Activated CD4-positive, alpha-beta T cell treated with anti-CD3 and anti-CD28 coated beads, Interleukin-2, amount 50 U/mL, for 24 hours (primary cell): ENCODE measurements at regions not wholly inside any gene's neighbourhood (a gene's known extent, or its start where the extent isn't known, plus 50 kb on each side); places are given as distances from the start of the nearest gene placed in this dataset.
"Not testable (repeated sequence)": the region's sequence is repeated elsewhere in the genome, so short reads cannot be mapped to it uniquely, and the experiment has no call there.

Experiments used
- DNase-seq, 2 donors: peaks; one replicate each; pipeline ENCODE4 v3.0.0-alpha.2; 2020; ENCODE audit warnings: low read depth in 1 of 2, low spot score in 1 of 2

DNA sequence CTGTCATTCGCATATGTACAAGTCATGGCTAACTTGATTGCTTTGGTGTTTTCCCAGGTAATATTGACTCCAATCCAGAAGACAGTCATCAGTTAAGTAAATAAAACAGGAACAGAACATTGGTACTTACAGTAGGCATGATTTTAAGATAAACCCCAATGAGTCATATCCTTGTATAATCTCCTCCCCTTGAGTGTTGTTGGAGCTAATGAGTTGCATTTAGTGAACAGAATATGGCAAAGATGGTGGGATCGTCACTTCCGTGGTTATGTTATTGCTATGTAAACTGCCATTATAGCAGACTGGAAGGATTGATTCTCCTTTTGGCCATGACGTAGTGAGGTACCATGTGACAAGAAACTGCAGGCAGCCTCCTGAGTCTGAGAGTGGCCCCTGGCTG, 102.2 kb downstream of the TMX1 start:
- no peak for DNase-seq

DNA sequence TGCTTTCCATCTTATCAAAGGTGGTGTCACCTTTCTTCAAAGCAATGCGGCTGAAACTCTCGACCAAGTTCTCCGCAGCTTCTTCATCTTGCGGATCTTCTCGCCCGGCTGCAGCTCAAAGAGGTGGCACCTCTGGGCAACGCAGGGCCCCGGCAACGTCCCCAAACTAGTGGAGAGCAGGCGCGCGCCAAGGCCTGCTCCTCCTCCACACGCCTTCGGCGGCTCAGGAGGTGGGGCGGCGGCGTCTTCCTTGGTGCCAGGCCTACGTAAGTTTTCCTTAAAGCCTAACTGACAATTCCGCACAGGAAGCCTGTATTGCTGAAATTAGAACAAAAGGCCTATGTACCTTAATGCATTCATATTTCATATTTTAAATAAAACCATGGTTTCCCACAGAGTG, 112.0 kb downstream of the TMX1 start:
- DNase-seq = no peak

DNA sequence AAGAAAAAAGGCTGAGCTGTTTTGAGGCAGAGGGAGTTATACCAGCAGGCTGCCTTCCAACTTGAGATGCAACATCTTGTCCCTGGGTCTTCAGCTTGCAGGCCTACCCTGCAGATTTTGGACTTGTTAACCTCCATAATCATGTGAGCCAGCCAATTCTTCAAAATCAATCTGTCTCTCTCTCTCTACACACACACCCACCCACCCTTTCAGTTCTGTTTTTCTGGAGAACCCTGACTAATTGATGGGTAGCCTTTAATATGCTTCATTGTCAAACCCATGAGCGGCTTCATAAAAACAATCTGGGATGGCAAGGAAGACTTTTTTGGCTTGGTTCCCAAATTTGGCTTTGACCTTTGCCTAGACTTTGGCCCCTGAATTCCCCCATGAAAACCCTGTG, 113.9 kb downstream of the TMX1 start:
- no peak for DNase-seq

DNA sequence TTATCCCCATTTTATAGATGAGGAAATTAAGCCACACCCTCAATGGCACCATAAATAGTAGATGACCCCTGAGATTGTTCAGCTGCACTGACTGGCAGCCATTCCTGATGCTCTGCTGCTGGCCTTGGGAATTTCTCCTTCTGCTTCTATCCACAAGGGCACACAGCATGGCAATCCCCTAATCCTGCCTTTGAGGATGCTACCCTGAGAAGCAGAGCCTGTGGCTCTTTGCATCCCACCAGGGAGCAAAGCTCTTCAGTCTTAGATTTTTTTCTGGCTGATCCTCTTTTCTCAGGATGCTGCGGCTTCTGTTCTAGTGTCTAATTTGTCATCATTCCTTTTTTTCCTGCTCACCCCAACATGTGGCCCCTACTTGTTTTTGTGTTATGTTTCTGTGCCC, 114.8 kb downstream of the TMX1 start:
- DNase-seq = no peak

DNA sequence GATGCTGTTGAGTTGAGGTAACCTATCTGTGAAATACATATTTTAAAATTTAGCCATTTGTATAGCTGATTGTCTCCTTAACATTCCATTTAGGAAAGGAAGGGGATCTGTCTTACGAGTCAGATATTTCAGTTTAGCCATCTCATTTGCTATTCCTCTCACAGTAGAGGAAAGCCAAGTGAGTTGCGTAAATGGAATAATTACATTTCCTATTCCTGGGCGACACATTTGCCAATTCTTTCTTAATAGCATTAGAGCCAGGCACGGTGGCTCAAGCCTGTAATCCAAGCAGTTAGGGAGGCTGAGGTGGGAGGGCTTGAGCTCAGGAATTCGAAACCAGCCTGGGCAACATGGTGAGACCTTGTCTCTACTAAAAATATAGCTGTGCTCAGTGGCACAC, 116.3 kb downstream of the TMX1 start:
- DNase-seq = no peak

DNA sequence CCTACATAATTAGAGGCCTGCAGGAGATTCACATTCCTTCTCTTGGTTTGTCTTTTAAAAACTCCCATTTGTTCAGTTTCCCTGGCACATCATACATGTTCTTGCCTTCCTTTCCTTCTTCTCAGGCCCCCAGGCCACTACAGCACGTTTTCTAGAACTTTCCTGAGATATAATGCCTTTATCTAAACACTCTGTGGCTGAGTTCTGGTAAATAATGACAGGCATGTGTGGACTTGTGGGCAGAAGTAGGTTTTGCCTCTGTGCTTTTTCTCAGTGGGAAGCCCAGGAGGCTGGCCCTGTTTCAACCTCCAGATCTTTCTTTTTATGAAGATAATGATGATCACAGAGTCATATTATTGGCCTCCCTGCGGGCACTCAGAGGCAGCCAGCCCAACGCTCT, 117.2 kb downstream of the TMX1 start:
- no peak for DNase-seq

DNA sequence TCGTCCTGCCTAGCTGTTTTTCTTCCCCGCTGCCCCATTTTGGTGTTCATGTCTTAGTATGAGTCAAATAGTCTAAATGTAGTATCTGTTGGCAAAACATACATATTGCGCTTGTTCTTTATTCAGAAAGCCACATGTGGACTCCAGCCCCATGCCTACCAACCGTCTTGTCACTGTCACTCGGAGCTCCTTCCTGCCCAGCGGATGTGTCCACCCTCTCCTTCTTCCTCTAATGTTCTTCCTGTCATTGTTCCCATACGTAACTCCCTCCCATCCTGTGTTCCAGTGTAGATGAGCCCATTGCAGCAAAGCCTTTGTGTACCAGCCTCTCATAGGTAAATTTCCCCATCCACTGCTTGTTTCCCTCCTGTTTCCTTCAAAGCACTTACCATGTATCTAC, 120.5 kb downstream of the TMX1 start:
- no peak for DNase-seq

DNA sequence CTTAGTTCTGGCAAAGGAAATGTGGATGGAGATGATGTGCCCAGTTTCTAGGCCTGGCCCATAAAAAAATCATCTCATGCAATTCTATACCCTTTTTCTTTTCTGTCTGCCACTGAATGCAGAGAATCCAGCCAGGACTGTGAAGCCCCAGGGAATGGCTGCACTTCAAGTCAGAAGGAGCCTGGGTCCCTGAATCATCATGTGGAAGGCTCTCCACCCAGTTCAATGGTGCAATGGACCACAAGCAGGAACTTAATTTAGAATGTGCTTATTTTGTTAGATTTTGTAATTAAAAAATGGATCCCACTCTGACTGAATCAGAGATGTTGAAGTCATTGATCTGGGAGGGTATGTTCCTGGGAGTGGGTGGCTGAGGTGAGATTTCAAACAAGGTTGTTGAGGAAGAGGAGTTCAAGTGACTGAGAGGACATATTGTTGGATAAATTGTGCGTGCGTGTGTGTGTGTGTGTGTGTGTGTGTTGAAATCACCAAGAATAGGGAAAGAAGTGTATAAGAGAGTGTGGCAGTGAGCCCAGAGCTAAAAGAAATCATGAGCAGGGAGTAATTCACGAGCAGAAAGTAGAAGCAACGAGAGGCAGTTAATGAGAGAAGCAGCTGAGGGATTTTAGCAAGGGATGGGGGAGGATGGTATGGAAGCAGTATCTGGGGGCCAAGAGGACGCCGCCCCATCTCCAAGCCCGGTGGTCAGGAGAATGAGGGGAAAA, 125.4 kb downstream of the TMX1 start:
- DNase-seq = no peak

DNA sequence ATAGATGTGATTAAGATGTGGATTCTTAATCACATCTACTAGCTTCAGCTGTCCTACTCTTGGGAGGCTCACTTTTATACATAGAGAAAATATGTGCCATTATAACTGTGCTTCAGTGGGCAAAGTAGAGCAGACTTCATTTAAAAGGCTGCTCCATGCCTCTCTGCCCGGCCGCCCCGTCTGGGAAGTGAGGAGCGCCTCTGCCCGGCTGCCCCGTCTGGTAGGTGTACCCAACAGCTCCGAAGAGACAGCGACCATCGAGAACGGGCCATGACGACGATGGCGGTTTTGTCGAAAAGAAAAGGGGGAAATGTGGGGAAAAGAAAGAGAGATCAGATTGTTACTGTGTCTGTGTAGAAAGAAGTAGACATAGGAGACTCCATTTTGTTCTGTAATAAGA, 126.4 kb downstream of the TMX1 start:
- not testable (repeated sequence) for DNase-seq

DNA sequence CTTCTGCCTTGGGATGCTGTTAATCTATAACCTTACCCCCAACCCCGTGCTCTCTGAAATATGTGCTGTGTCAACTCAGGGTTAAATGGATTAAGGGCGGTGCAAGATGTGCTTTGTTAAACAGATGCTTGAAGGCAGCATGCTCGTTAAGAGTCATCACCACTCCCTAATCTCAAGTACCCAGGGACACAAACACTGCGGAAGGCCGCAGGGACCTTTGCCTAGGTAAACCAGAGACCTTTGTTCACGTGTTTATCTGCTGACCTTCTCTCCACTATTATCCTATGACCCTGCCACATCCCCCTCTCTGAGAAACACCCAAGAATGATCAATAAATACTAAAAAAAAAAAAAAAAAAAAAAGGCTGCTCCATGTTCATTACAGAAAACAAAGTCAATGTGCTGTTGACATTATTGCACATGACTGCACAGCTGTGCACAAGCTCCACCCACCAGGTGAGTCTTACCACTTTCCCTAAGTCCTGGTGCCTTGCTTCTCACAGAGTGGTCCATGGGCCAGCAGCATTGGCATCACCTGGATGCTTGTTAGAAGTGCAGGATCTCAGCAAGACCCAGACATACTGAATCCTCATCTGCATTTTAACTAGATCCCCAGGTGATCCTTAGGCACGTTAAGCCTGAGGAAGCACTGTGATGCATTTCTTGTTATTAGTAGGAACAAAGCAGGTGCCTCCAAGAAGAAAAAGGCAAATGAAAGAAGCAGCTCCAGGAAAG, 127.0 kb downstream of the TMX1 start:
- not testable (repeated sequence) for DNase-seq

DNA sequence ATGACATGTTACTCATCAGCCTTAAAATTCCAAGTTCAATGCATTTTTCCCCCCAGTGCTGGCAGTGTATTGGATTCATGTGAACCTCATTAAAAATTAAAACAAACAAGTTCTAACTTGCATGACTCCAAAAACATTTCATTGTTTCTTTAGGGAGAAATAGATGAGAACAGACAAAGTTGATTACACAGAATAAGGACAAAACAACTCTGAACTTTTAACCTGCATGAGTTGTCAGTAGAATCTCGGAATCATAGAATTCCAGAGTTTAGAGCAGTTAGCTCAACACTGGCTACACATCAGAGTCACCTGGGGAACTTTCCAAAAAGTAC, 127.5 kb downstream of the TMX1 start:
- DNase-seq = no peak

DNA sequence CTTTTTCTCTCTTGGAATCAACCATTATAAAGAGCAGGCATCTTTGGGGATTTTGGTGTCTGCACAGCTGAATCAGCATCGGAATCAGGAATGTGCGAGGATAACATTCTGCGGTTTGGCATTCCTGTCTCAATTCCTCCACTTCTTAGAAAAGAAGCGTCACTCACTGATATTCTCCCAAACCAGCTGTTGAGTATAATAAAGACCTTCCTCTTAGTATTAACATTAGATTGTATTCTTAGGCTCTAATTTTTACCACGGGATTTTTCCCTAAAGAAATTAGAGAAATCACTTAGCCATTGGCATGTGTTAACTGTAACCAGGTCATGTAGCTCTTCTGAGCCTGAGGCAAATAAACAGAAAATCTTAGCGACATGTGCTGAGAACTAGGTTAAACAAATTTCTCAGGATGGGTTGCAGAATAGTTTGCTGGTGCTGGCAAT, 128.7 kb downstream of the TMX1 start:
- no peak for DNase-seq

DNA sequence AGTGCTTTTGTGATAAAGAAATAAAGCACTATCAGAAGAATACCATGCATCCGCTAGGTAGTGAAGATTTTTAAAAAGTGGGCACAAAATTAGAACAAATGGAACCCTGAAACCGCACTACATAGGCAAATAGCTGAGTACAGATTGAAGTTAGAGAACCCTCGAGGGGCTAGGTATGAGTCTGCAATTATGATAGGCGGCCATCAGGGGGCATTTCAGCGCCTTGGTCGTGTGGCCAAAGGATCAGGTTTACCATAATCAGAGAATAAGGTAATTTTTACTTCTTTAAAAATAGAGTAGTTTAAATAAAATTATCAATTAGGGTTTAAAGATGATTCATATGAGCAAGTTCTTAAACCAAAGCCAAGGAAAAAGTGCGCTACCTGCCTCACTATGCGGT, 129.8 kb downstream of the TMX1 start:
- DNase-seq = peak in 1 of 2 donors; percentile 7

DNA sequence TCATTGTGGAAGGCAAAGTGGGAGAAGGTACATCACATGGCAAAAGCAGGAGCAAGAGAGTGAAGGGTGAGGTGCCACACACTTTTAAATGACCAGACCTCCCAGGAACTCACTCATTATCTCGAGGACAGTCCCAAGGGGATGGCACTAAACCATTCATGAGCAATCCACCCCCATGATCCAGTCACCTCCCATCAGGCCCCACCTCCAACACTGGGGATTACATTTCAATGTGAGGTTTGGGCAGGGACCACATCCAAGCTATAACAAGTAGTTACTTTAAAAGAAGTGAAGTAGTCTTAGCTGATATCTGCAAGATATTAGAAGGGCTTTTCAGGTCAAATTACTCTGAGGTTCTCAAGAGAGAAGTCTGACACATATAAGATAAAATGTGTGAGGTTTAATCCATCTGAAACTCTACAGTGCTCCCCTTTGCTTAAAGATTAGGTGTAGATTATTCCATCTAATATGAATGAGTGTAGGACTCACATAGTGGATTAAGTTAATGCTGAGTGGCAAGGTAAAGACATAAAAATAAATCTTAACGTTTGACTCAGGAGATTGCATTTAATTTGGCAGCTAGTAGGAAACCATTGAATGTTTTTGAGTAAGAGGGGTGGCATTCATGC, 130.8 kb downstream of the TMX1 start:
- DNase-seq = no peak

DNA sequence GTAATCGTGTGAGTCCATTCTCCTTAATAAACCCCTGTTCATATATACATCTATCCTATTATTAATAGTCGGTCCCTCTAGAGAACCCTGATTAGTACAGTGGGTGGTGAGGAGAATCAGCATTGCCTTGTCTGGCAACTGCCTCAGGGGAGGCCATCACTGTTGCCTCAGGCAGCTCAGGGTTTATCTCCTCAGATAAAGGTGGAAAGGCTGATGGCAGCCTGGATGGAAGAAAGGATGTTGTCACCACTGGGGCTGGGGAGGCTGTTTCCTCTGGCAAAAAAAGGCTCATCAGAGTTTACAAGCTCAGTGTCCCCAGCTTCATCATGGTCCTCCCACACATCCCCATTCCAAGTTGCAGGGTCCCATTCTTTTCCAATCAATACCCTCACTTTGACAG, 137.1 kb downstream of the TMX1 start:
- not testable (repeated sequence) for DNase-seq

DNA sequence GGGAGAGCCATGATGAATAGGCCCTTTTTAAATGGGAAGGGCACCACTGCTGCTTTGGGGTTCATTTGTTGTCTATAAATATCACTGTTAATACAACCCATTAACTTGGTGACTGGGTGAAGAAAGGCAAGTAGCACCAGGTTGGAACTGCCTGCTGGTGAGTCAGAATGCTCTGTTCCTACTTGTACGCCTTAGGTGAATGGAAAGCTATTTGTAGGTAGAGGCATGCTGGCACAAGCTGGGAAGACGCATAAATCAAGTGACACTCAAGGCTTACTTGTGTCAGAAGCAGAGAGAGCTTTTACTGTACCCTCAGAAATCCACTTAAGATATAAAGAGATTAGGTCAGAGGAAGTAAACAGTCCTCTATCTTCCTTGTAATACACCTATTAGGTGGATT, 142.5 kb downstream of the TMX1 start:
- no peak for DNase-seq

DNA sequence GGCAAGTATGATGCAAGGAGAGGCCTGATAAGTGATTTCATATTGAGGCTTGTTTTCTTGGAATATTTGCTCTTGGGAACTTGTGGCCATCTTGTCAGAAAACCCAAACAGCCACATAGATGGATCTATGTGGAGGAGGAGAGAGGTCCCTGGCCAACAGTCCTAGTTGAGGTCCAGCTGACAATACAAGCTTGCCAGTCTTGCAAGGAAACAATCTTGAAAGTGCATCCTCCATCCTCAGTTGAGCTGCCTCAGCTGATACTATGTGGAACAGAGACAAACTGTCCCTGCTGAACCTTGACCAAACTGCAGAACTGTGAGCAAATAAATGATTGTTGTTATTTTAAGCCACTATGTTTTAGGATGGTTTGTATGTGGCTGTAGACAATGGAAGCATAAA, 146.4 kb downstream of the TMX1 start:
- no peak for DNase-seq

DNA sequence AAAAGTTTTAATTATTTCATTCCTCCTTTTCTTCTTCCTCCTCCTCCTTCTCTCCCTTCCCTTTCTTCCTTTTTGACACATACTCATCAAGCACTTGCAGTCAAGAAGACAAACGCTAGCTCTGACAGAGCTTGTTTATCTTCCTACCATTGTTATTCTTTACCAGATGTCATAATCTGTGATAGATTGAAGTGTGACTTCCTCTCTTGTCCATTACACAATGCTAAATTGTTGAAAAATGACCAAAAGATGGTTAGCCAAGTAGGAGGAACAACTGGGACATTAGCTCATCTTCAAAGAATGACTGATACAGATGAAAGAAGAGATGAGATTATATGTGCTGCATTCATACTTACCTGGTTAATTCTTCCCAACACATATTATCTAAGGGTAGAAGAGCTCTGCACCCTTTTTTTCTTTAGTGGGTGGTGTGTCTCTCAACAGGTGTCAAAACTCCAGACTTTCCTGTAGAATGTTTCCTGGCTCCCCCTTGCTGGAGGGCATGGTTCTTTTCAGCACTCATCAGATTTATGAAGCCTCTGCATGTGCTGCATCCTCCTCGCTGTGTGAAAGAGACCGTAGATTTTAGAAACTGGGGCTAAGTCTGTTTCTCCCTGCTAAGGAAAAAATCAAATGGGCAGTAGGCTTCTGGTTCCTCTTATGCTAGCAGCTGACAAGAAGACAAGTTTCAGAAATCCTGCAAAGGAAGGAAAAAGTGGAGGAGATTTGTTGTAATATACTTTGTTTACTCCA, 147.1 kb downstream of the TMX1 start:
- no peak for DNase-seq

DNA sequence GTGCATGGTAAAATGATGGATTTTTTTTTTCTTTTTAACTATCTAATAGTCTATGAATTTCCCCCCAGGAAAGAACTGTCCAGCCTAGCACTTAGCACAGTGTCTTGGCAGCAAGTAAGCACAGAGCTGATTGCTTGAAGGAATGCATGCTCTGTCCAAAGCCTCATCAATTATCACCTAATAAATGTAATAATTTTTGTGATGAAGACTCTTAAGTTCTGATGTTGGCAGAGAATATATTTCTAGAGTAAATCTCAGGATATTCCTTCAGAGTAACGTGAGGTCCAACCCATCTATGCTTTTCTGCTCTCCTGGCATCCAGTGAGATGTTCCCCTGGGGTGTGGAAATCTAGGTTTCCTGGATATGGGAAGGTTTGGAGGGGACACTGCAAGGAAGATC, 152.4 kb downstream of the TMX1 start:
- DNase-seq = no peak

DNA sequence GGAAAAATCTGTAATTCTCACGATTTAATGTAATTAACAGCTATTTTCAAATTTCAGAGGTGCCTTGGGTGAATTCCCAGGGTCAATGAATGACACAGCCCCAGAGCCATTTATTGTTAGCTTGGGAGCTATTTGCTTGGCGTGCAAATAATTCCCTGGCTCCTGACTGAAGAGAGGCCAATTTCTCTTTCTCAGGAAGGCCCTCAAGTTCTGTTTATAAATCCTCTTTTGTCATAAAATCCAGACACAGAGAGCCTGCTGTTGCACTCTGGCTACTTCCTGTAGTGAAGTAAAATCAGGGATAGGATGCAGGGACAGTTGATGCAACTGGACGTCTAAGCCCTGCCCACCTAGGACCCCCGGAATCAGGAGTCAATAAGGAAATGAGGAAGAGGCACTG, 154.3 kb downstream of the TMX1 start:
- no peak for DNase-seq

DNA sequence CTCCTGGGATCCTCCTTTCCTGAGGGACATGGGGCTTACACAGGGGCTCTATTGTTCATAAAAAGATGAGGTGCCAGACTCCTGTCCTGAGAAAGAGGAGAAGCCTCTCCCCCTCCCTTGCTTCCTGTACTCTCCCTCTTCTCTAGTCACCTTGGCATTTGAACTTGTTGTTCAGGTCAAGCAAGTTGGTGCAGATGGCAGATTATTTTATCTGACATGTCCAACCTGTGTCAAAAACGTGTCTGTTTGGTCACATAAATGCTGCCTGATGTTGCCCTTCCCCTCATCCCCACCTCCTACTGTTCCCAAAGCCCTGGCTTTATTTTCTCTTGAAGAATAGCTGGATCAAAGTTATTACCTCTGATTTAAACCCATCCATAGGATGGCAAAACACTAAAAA, 154.8 kb downstream of the TMX1 start:
- no peak for DNase-seq

DNA sequence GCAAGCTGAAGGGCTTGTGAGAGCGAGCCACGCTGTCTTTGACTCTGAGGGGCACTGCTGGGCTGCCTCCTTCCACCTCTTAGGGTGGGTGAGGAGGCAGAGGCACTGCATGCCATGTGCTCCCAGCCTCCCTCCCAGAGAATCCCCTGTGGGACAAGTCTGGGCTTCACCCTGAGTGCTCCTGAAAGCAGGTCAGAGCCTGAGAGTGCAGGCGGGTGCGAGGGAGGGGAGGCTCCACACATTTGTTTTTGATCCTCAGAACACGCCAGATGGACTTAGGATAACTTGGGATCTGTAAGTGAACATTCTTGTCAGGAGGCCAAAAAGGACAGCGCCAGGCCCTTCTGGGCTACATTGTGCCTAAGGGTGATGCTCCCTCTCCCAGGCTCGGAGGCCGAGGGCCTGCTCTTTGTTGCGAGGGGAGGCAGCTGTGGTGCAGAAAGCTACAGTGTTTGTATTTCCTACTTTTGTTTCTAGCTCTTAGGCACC, 155.4 kb downstream of the TMX1 start:
- no peak for DNase-seq
